ENCODE measurements at regions not wholly inside any gene's neighbourhood (a gene's known extent, or its start where the extent isn't known, plus 50 kb on each side); places are given as distances from the start of the nearest gene placed in this dataset.
"Not testable (repeated sequence)": the region's sequence is repeated elsewhere in the genome, so short reads cannot be mapped to it uniquely, and the experiment has no call there.

- in situ Hi-C loops (cut with HindIII; ENCODE audit: low sequenced_read_pairs): loop anchor here (5.0 kb wide), 1 partner anchor 95 kb away; no protein-coding TSS in a partner anchor
These were observed 75.1 kb upstream of the TWIST2 start for GRCh38 chr2:238772635-238773297.

GRCh38 chr2:238773472-238773871 is 74.4 kb upstream of the TWIST2 start:
- in situ Hi-C loops (cut with HindIII; ENCODE audit: low sequenced_read_pairs): loop anchor here (5.0 kb wide), 1 partner anchor 96 kb away; no protein-coding TSS in a partner anchor

- in situ Hi-C loops (cut with HindIII; ENCODE audit: low sequenced_read_pairs): loop anchor here (5.0 kb wide), 1 partner anchor 97 kb away; no protein-coding TSS in a partner anchor
These were observed 73.8 kb upstream of the TWIST2 start for GRCh38 chr2:238774071-238774470.

- in situ Hi-C loops (cut with HindIII; ENCODE audit: low sequenced_read_pairs): loop anchor here (5.0 kb wide), 1 partner anchor 98 kb away; no protein-coding TSS in a partner anchor
These were observed 72.8 kb upstream of the TWIST2 start for GRCh38 chr2:238774980-238775509.

- in situ Hi-C loops (cut with HindIII; ENCODE audit: low sequenced_read_pairs): no loop called here
These were observed 72.3 kb upstream of the TWIST2 start for GRCh38 chr2:238775591-238775990.

- in situ Hi-C loops (cut with HindIII; ENCODE audit: low sequenced_read_pairs): no loop called here
These were observed 71.7 kb upstream of the TWIST2 start for GRCh38 chr2:238776003-238776760.

GRCh38 chr2:238776761-238777046 is 71.2 kb upstream of the TWIST2 start:
- in situ Hi-C loops (cut with HindIII; ENCODE audit: low sequenced_read_pairs): not testable (repeated sequence)

- in situ Hi-C loops (cut with HindIII; ENCODE audit: low sequenced_read_pairs): no loop called here
These were observed 70.4 kb upstream of the TWIST2 start for GRCh38 chr2:238777369-238778067.

GRCh38 chr2:238784671-238785527 is 63.0 kb upstream of the TWIST2 start:
- in situ Hi-C loops (cut with HindIII; ENCODE audit: low sequenced_read_pairs): no loop called here

- in situ Hi-C loops (cut with HindIII; ENCODE audit: low sequenced_read_pairs): no loop called here
These were observed 62.4 kb upstream of the TWIST2 start for GRCh38 chr2:238785528-238785860.

- in situ Hi-C loops (cut with HindIII; ENCODE audit: low sequenced_read_pairs): no loop called here
These were observed 61.5 kb upstream of the TWIST2 start for GRCh38 chr2:238786379-238786778.

GRCh38 chr2:238786792-238787490 is 60.9 kb upstream of the TWIST2 start:
- in situ Hi-C loops (cut with HindIII; ENCODE audit: low sequenced_read_pairs): no loop called here

GRCh38 chr2:238787501-238787900 is 60.4 kb upstream of the TWIST2 start:
- in situ Hi-C loops (cut with HindIII; ENCODE audit: low sequenced_read_pairs): no loop called here

- in situ Hi-C loops (cut with HindIII; ENCODE audit: low sequenced_read_pairs): no loop called here
These were observed 58.5 kb upstream of the TWIST2 start for GRCh38 chr2:238789317-238789806.

- in situ Hi-C loops (cut with HindIII; ENCODE audit: low sequenced_read_pairs): no loop called here
These were observed 57.6 kb upstream of the TWIST2 start for GRCh38 chr2:238790126-238790832.

- in situ Hi-C loops (cut with HindIII; ENCODE audit: low sequenced_read_pairs): no loop called here
These were observed 57.1 kb upstream of the TWIST2 start for GRCh38 chr2:238790833-238791230.

GRCh38 chr2:238791354-238791753 is 56.5 kb upstream of the TWIST2 start:
- in situ Hi-C loops (cut with HindIII; ENCODE audit: low sequenced_read_pairs): no loop called here

GRCh38 chr2:238793306-238793705 is 54.6 kb upstream of the TWIST2 start:
- in situ Hi-C loops (cut with HindIII; ENCODE audit: low sequenced_read_pairs): no loop called here

GRCh38 chr2:238793801-238794449 is 54.0 kb upstream of the TWIST2 start:
- in situ Hi-C loops (cut with HindIII; ENCODE audit: low sequenced_read_pairs): no loop called here

Measured in endothelial cell of hepatic sinusoid (primary cell).